GM19455 (cell line): ENCODE measurements at regions not wholly inside any gene's neighbourhood (a gene's known extent, or its start where the extent isn't known, plus 50 kb on each side); places are given as distances from the start of the nearest gene placed in this dataset.

ENCODE experiments used
- ATAC-seq: cut with Tn5 transposase; IDR thresholded peaks from one replicate; pipeline ENCODE4 v1.9.1; 2021; ENCODE audit not compliant: unreplicated experiment

- ATAC-seq, result no peak
These were observed 513.6 kb upstream of the DPH6 start for GRCh38 chr15:36059596-36059995.

- no peak for ATAC-seq
These were observed 516.4 kb upstream of the DPH6 start for GRCh38 chr15:36062357-36062756.

DNA sequence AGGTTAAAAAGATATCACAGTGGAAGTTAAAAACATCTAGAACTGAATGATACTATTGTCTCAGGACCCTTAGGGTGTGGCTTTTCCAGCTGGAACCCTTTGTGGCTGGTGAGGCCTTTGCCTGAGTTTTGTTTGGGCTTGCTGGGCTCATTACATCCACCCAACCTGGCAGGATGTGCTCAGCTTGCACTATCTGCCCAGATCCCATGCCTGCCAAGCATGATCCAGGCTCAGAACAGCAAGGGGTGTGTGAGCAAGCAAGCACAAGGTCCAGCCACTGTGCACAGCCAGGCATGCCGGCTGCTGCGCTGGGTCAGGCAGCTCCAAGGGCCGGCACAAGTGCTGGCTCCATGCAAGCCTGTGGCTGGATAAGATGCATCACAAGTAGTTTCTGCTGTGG is 512.7 kb upstream of the CDIN1 start:
- ATAC-seq, result no peak

DNA sequence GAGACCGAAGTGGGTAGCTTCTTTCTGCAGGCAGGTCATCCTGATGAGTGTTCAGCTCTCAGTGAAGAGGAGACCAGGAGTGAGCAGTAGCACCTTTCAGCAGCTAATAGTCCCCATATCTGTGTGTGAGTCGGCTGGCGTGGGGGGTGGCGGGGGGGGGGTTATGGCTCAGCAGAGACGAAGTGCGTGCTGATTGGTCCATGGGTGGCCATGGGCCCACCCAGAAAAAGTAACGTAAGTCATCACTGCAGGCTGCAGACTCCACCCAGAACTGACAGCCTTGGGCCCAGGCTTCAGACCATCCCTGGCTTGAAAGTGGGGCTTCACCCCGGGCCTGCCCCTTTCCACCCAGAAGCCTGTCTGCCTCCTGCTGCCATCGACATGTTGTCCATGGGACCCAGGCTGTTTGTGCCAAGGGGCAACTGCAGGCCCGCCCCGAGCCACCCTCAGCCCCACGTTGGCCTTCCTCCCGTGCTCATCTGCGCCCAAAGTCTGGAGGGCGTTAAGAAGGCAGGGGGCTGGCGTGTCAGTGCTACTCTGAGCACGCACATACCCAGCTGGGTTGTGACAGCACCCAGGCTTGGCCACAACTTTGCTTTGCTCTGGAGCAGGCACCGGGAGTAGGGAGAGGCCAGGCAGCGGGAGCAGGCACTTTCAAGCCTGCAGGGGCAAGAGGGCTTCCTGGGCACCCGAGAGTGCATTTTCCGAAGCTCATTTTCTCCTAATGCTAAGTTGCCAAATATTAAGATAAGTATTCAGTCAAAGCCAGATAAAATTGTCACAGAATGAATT is 511.7 kb upstream of the CDIN1 start:
- ATAC-seq, result no peak

- ATAC-seq, result no peak
These were observed 504.1 kb upstream of the CDIN1 start for GRCh38 chr15:36075333-36075732.

DNA sequence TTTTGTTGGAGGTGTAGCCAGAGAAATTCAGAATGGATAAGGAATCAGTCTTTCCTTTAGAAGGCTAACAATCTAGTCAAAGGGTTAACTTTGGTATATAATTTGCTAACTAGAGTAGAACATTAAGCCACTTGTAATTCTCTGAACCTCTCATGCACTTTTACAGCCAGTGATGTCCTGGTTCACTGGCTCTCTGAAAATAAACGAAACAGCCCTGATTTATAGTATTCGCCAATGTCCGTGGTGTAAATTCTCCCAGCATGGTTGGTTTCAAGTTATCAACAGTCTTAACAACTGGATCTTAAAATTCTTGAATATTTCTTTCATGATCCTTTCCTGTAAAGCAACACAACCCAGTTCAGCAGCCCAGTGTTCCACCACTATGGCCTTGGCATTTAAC is 500.4 kb upstream of the CDIN1 start:
- ATAC-seq, result no peak

DNA sequence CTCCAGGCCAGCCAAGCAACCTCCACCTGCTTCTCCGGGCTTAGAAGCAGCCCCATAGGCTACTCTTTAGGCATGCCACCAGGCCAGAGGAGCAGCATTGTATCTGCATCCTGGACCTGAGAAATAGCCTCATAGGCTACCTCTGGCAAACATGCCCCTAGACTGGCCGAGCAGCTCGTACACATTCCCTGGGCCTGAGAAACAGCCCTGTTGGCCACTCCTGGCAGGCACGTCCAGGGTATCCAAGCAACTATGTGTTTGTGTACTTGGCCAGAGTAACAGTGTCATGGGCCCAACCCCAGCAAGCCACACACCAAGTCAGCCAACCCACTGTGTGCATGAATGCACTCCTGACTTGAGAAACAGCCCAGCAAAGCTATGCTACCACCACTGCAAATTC is 498.7 kb upstream of the CDIN1 start:
- ATAC-seq, result no peak

DNA sequence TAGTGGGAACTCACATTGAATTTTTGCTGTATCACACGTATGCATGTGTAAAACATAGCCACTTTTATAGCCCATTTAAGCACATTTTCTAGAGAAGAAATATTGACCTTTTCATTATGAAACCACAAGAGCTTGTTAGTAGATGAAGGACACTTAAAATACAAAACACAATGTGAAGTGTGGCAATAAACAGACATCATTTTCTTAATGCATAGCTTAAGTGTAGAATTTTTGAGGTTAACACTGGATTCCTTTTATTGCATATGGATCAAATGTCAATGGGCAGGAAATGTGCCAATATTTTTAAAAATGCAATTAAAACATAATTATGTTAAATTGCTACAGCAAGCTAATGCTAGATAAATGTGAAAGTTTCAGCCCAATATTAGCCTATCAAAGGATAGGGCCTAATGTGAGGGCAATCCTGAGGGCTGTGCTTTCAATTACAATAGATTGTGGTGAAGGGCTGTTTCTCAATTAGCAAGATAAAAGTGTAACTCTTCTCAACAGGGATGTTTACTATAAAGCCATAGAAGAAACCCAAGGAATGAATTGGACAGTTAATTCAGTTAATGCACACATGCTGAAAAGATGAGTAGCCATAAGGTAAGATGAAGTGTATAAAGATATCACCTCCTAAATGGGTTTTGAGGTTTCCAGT is 489.0 kb upstream of the CDIN1 start:
- no peak for ATAC-seq

DNA sequence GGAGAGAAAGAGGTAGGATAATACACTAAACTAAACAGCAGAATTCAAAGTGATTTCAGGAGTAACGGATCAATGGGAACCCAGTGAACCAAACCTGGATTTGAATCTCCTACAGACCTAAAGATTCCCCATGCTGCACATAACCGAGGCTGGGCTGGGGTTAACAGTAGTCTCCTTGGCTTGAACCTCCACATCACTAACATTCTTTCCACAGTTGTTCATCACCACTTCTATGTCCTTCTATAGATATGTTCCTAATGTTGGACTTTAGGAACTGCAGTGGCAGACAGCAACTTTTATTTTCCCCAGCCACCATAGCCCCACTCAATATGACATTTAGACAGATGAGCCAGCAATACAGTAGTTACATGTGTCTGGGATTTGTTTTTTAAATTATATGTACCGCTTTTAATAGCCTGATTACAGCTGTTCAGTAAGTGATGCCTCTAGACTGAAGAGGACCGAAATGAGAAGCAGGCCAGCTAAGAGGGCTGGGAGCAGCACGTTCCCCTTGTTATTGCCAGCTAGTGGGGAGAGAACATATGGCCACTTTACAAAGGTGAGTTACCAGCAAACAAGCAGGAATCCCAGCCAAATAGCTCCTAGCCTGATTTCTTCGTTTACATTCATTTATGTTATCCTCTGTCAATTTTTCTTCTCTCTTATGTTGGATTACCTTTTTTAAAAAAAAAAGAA is 472.6 kb upstream of the CDIN1 start:
- no peak for ATAC-seq

GRCh38 chr15:36108541-36108940 is 470.9 kb upstream of the CDIN1 start:
- no peak for ATAC-seq

DNA sequence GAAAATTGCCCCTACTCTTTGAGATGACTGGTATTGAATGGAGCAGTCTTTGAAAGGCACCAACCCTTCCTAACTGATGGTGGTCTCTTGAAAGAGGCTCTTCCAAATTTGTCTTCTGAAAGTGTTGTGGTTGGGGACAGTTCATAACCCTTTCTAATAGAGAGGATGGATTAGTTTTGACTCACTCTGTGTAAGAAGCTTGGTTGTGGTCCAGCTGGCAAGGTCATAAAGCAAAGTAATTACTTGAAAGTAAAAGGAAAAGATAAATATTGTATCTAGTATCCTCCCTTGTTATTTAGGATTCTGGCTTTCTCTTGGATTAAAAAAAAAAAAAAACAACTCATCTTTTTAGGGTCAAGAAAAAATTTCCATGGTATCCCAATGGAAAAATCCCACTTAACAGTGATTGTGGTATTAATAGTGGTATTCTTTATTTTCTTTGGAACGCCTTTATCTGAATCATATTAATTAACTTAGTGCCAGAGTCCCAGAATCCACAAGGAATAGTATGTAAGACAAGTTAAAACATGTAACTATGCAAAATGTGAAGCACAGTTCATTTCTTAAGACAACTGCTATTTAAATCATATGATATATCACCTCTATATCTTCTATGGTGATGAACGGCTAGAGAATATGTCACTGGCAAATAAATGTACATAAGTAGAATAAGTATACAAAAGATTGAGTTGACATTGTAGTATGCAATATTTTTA is 469.3 kb upstream of the CDIN1 start:
- ATAC-seq, result no peak

GRCh38 chr15:36110659-36110993 is 468.8 kb upstream of the CDIN1 start:
- ATAC-seq, result no peak

- no peak for ATAC-seq
These were observed 462.1 kb upstream of the CDIN1 start for GRCh38 chr15:36117296-36117787.

GRCh38 chr15:36126194-36126593 is 453.2 kb upstream of the CDIN1 start:
- no peak for ATAC-seq

GRCh38 chr15:36130641-36131310 is 448.6 kb upstream of the CDIN1 start:
- ATAC-seq, result no peak

- ATAC-seq, result no peak
These were observed 445.7 kb upstream of the CDIN1 start for GRCh38 chr15:36133742-36134141.

GRCh38 chr15:36136049-36136448 is 443.4 kb upstream of the CDIN1 start:
- ATAC-seq, result no peak

DNA sequence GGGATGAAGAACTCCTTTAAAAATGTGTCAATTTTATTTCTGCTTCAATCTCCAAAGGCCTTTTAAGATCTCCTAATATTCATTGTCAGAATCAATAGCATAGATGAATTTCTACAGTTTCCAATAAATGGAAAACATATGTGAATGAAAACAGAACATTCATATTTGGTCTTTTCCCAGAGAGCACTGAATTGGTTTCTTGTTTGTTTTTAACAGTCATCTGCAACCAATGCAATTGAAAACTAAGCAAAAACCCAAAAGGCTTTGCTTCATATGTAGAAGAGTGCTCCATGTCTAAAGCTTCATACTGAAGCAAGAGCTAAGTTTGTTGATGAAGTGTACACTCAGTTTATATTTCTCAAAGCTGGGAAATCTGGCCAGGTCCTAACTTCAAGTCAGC is 426.5 kb upstream of the CDIN1 start:
- no peak for ATAC-seq

DNA sequence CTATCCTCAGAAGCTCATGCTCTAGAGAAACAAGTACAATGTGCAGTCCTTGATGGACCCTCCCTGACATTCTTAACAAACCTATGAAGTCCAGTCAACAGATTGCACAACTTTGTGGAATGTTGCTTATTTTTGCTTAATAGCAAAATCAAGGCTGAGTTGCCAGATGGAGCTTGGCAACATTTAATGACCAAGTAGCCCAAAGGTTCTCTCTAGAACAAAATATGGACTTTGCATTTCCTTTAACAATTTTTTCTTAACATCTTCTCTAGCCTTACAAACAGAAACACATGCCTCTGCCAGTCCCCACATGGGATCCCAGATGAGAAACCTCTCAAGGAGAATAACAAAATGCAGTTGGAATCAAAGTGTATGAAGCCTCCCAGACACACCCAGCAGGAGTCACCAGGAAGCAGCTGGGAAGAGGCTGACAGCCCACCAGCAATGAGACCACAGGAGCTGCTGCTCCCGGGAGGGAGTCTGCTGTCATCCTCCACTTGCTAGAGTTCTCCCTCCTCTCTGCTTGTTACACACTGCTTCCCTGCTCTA is 422.5 kb upstream of the CDIN1 start:
- ATAC-seq, result no peak

- ATAC-seq, result no peak
These were observed 419.1 kb upstream of the CDIN1 start for GRCh38 chr15:36160351-36160750.

- ATAC-seq, result no peak
These were observed 418.3 kb upstream of the CDIN1 start for GRCh38 chr15:36161108-36161507.
